ENCODE measurements at regions not wholly inside any gene's neighbourhood (a gene's known extent, or its start where the extent isn't known, plus 50 kb on each side); places are given as distances from the start of the nearest gene placed in this dataset.

- TF ChIP-seq CHD7 (IDR thresholded peaks at IDR 0.05; ENCODE audit: insufficient replicate concordance, low read length) (no peak), POU5F1 (IDR thresholded peaks at IDR 0.05; ENCODE audit: low read depth, low read length) (no peak), JUN (IDR thresholded peaks at IDR 0.05; ENCODE audit: low read depth, low read length) (no peak)
These were observed 891.4 kb downstream of the NTRK3 start (continued) for GRCh38 chr15:87365186-87365585.
